Right hindlimb (tissue), 1 donor: ENCODE measurements at regions not wholly inside any gene's neighbourhood (a gene's known extent, or its start where the extent isn't known, plus 50 kb on each side); places are given as distances from the start of the nearest gene placed in this dataset.

Experiments
- DNase-seq: peaks from one replicate; pipeline ENCODE4 v3.0.0-alpha.2; 2018

DNA sequence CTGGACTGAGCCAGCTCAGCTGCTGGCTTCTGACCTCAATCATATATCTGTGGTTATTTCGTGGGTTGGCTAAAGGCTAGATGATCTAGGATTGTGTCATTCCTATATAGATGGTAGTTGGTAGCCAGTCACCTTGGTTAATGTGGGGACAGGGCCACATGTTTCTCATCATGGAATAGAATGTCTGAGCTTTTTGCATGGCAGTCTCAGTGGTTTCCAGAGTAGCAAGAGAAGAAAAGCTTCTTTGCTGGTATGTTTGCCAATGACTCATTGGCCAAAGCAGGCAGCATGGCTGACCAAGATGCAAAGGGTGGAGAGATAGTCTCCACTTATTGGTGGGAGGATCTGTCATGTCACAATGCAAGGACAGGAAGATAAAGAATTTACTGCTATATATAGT, 746.4 kb upstream of the FLRT2 start:
- no peak for DNase-seq

DNA sequence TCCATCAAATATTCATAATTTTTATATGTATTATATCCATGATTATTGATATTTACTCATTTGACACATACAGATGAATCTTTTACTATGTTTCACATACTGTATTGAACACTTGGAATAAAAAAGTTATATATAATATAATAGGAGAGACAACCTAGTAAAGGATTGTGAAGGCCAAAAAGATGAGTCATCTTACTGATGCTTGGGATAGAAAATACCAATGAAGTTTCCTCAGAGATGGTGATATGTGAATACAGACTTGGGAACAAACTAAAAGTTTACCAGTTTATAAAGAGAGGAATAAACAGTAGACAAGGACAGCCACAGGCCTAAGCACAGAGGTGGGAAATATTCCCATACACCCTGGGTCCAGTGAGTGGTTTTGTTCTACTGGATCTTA, 743.9 kb upstream of the FLRT2 start:
- no peak for DNase-seq

DNA sequence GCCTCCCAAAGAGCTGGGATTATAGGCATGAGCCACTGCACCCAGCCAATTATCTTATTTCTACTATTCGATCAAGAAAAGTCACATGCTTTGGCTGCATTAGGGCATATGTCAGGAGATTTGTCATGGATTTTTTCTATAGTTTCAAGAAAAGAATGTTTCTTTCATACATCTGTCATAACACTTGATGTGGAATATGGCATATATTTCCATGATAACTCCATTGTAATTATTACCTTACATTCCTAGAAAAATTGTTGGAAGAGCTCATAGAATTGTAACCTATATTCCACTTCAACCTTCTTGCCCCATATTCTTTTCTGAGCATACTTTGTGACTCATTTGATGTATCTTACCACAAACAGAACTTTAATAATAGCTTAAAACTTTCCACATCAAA, 740.9 kb upstream of the FLRT2 start:
- no peak for DNase-seq

DNA sequence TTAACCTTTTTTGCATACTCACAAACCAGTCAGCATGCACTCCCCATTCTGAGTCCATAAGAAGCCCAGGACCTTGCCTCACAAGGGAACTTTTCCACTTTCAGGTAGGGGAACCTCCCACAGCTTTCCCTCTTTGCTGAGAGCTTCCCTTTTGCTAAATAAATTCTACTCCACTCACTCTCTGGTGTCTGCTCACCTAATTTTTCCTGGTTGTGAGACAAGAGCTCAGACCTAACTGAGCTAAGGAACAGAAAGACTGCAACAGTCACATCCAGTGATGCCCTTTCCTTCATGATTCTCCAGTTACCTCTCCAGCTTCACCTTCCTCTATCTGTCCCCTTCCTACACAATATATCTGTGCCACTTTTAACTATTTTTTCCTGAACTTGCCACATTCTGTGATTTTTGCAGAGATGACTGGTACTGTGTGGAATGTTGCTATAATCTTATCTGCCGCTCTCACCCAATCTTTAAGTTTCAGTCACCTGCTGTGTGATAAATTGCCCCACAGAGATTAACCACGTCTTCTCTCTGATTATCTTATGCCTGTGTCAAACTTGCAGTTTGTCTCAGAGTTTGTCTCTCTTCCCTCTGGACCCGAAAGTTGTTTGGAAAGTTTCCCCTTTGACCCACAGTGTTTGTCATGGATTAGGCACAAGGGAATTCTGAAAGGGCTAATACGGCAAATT, 737.1 kb upstream of the FLRT2 start:
- no peak for DNase-seq

- DNase-seq = no peak
Observed at GRCh38 chr14:84797326-84797725, 732.6 kb upstream of the FLRT2 start.

GRCh38 chr14:84804468-84804867, 725.5 kb upstream of the FLRT2 start:
- DNase-seq = no peak

- no peak for DNase-seq
Observed at GRCh38 chr14:84804895-84805294, 725.0 kb upstream of the FLRT2 start.

- no peak for DNase-seq
Observed at GRCh38 chr14:84806181-84806580, 723.8 kb upstream of the FLRT2 start.

DNA sequence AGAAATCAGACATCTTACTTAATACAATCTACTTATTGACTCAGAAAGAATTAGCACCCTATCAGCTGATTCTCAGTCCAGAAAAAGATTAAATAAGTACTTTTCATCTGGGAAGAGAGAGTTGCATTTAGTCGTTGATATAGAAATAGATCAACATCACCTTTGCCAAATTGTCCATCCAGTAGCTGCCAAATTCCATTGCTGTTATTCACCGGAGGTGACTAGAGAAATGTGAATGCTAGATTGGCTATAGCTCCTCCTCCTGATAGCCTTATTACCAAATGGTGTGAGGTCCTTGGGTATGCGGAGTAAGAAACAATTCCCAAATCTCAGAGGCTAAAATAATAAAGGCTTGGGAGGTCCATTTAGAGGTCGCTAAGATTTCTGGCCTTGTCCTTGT, 723.3 kb upstream of the FLRT2 start:
- DNase-seq = no peak

- DNase-seq = no peak
Observed at GRCh38 chr14:84807673-84808072, 722.3 kb upstream of the FLRT2 start.

GRCh38 chr14:84809158-84809557, 720.8 kb upstream of the FLRT2 start:
- no peak for DNase-seq

- no peak for DNase-seq
Observed at GRCh38 chr14:84814391-84814790, 715.6 kb upstream of the FLRT2 start.

DNA sequence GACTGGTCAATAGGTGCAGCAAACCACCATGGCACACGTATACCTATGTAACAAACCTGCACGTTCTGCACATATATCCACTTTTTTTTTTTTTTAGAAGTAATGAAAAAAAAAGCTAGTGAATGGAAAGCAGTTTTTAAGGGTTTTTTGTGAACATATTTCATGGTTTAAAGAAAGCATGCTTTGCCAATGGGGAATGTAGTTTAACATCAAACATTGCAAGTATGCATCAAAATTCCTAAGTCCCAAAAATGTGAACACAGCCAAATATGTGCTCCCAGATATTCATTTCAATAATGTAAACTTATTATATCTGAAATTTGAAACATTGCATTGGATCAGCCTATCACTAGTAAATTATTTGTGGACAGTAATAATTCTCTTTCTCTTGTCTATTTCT, 710.4 kb upstream of the FLRT2 start:
- no peak for DNase-seq

GRCh38 chr14:84825481-84826251, 704.3 kb upstream of the FLRT2 start:
- peak; percentile 17 for DNase-seq

DNA sequence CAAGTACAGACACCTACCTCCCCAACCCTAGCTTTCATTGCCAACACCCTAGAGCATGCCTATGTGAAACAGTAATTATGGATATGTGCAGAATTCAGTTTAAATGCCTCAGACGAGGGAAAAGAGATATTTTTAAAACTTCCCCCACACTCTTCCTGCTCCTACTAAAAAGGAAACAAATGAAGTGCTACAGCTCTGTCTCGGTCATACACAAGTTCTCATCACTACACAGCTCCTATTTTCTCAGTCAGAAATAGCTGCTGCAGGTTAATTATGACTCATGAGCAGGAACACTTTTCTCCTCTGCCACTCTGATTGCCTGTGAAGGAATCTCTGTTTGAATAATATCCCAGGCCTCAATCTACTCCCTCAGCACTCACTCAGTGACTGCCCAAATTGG, 703.6 kb upstream of the FLRT2 start:
- DNase-seq = no peak

DNA sequence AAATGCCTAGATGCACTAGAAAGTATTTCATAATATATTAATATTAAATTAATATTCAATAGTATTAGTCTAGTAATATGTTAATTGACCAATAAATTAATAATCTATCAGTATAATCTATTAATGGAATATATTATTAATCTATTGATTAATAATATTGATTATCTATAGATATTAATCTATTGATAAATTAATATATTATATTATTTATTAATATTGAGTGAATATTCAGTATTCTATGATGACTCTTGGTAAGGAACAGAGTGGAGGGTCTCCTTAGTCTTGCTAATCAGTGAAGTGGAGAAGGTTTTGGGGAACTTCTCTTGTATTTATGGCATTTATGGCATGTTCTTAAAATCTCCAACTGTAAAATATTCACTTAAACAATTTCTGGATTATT, 679.3 kb upstream of the FLRT2 start:
- DNase-seq = no peak

- DNase-seq = no peak
Observed at GRCh38 chr14:84856751-84857534, 673.0 kb upstream of the FLRT2 start.

- no peak for DNase-seq
Observed at GRCh38 chr14:84857571-84857970, 672.4 kb upstream of the FLRT2 start.

DNA sequence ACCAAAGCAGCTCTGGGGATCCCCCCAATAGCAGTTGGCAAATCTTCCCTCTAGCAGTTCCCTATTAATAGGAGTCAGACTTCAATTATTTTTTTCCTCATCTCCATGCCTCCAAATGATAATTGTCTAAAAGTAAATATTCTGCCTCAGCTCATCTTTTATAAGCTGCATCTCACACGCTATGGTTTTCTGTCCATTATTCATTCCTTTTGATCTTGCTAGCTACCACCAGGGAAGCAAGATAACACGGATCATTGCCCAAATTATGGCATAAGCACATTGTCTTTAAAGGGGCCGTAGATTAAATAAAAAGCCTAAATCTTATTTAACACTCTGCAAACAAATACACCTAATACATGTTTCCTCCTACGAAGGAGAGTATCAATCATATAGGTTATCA, 670.8 kb upstream of the FLRT2 start:
- DNase-seq = no peak

DNA sequence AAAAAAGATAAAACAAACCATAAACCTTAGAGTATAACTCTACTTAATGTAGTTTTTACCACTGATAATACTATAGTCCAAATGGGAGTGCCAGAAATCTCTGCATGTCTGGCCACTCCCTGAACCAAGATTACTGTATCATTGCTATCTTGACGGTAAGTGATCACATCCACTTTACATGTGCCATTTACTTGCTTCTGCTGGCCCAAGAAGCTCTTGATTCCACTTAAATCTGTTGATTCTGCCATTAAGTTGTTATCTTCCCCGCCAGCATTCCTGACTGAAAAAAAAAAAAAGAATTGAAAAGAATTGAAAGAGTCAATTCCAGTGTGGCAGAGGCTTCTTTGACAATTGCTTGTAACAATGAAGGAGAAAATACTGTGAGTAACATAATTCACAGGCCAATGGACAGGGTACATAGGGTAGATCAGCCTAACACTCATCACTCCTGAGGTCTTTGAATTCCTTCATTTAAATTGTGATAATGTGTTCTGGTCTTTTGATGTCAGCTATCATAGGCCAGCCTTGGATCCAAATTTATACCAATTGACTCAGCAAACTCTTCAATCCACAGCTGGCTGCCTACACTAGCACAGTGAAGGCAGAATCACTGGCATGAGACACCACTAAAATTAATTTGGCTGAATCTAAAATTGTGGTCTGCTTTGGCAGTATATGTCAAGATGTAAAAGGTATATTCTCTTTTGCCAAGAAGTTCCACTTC, 665.2 kb upstream of the FLRT2 start:
- DNase-seq = no peak

DNA sequence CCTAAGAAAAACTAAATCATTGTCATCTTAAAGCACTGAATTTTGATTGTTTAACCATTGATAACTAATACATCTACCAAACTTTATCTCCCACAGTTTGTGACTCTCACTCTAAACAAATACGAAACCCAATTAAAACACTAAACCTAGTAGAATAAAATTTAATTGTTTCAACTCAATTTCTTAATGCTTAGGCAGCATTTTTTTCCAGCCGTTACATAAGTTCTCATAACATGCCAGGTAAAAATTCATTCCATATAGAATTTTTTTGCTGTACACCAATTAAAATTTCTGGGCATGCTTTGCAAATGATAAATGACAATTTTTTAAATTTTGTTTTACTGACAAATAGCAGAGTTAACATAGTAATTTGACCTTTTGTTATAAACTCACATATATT, 658.2 kb upstream of the FLRT2 start:
- DNase-seq = no peak

DNA sequence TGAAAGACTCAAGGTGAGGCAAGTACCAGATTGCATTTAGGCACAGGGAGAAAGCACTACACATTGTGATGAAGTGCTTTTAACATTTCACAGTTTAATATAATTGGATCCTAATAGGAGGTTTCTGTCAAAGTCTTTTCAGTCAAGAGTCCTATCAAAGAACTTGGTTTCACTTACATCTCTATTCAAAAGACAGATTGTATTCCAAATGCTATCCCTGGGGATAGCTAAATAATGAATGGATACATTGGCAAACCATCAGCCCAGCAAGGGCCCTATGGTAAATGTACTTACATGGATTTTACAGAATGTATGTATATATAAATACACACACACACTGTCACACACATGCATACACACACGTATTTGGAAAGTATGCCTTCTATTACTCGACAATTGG, 655.5 kb upstream of the FLRT2 start:
- no peak for DNase-seq

DNA sequence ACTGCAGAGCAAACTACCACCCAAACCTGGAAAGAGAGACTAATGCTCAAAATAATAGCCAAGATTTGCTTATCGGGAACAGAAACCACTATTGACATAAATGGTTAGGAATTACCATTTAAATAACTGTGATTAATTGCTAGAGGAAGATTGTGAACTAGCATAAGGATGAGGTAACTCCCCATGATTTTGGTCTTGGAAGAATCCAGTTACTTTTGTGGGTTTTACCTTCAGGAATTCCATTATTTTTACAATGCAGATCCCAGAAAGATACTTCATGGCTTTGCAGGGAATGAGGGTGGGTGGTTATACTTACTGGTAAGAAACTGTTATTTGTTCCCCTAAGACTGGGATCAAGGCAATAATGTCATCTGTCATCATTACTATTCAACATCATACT, 652.9 kb upstream of the FLRT2 start:
- no peak for DNase-seq
